ENCODE measurements at regions not wholly inside any gene's neighbourhood (a gene's known extent, or its start where the extent isn't known, plus 50 kb on each side); places are given as distances from the start of the nearest gene placed in this dataset.

- no peak overlapping the region for H3K4me3 ChIP-seq (ENCODE audit: low read length)
- DNase-seq (ENCODE audit: low read depth), result no peak
- no peak for TF ChIP-seq CTCF (conservative IDR thresholded peaks at IDR 0.05; ENCODE audit: low read depth, low read length)
Observed at GRCh38 chr4:132245319-132245718, 903.8 kb upstream of the PCDH10 start.

GRCh38 chr4:132264176-132264575 is 884.9 kb upstream of the PCDH10 start:
- no peak overlapping the region for H3K4me3 ChIP-seq (ENCODE audit: low read length)
- no peak for DNase-seq (ENCODE audit: low read depth)
- no peak for TF ChIP-seq CTCF (conservative IDR thresholded peaks at IDR 0.05; ENCODE audit: low read depth, low read length)

DNA sequence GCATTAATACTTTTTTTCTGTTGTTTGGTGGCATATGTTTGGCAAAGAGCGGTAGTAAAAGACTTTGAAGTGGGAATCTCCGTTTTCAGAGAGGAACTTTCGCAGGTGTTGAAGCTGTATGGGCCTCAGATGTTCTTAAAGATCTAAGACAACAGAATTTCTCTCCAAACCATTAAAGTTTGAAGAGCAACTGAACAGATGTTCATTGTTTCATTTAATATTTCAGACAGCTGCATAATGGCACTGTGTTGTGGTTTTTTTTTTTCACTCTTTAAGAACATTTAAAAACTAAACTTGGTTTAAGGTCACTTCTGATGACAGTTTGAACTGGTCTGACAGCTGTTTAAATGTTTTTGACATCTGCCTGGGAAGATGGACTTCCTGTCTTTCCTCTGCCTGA is 882.7 kb upstream of the PCDH10 start:
- H3K4me3 ChIP-seq (ENCODE audit: low read length), result no peak overlapping the region
- TF ChIP-seq CTCF (conservative IDR thresholded peaks at IDR 0.05; ENCODE audit: low read depth, low read length), result no peak
- no peak for DNase-seq (ENCODE audit: low read depth)

DNA sequence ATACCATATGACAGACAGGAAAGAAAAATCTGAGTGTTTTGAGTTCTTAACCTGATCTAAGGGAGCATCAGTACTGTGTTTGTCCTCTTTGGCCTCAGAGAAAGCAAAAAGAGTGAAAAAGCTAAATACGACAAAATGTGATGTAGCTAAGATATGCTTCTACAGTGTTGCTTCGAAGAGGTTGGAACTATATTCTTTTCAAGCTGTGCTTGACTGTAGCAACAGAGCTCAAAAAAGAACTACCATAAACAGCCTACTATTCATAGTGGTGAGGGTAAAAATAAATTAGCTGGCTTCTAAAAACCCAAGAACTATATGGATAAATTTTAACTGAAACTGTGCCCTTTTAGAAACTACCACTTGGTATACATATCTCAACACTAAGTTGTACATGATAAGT is 881.8 kb upstream of the PCDH10 start:
- DNase-seq (ENCODE audit: low read depth), result no peak
- TF ChIP-seq CTCF (conservative IDR thresholded peaks at IDR 0.05; ENCODE audit: low read depth, low read length), result no peak
- no peak overlapping the region for H3K4me3 ChIP-seq (ENCODE audit: low read length)

GRCh38 chr4:132269303-132269990 is 879.6 kb upstream of the PCDH10 start:
- no peak for DNase-seq (ENCODE audit: low read depth)
- no peak for TF ChIP-seq CTCF (conservative IDR thresholded peaks at IDR 0.05; ENCODE audit: low read depth, low read length)
- no peak overlapping the region for H3K4me3 ChIP-seq (ENCODE audit: low read length)

GRCh38 chr4:132275583-132276121 is 873.4 kb upstream of the PCDH10 start:
- TF ChIP-seq CTCF (conservative IDR thresholded peaks at IDR 0.05; ENCODE audit: low read depth, low read length), result no peak
- no peak for DNase-seq (ENCODE audit: low read depth)
- no peak overlapping the region for H3K4me3 ChIP-seq (ENCODE audit: low read length)

- no peak for DNase-seq (ENCODE audit: low read depth)
- TF ChIP-seq CTCF (conservative IDR thresholded peaks at IDR 0.05; ENCODE audit: low read depth, low read length), result no peak
- H3K4me3 ChIP-seq (ENCODE audit: low read length), result no peak overlapping the region
Observed at GRCh38 chr4:132276185-132276584, 872.9 kb upstream of the PCDH10 start.

Data from retinal pigment epithelial cell (primary cell).